ENCODE measurements at regions not wholly inside any gene's neighbourhood (a gene's known extent, or its start where the extent isn't known, plus 50 kb on each side); places are given as distances from the start of the nearest gene placed in this dataset.

DNA sequence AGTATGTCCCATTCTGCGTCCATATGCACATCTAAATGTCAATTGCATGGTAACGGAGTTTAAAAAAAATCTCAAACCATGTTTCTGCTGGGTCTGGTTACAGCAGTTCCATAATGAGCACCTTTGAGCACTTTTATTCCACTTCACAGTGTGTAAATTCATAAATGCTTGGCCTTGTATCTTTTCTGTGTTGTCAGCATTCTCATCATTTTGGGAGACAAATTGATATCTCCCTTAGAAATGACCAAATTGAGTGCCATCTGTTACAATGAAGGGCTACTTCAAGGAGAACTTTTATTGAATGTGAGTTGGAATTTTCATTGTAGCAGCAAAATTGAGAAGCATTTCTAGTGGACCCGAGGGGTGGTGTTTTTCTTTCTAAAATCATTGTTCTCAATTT, 432.9 kb upstream of the PCDH9 start:
- CTCF ChIA-PET: no interaction called here
- no peak overlapping the region for H3K27ac Mint-ChIP-seq
- no peak for DNase-seq

DNA sequence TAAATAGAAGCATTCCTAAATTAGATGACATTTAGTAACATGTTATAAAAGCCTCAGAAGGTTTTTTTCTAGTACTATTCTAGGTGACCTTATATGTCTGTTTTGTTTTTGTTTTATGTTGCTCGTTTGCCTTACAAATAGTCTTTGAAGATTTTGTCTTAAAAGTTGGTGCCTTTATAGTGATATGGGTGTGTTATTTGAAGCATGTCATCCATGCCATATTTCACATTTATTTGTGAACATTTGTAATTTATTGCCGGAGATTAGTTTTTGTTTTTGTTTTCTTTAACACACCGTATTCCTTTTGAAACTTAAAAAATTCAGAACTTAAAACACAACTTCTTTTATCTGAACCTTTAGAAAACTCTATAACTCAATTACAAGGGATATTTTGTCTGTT, 422.8 kb upstream of the PCDH9 start:
- POLR2A ChIA-PET: no interaction called here
- no peaks in the 10 kb centered on the region for H3K36me3 Mint-ChIP-seq (ENCODE audit: low read depth)
- DNase-seq (no peak), ATAC-seq (no peak)
- H3K4me3 Mint-ChIP-seq: no peak overlapping the region
- no peaks in the 10 kb centered on the region for H3K27me3 Mint-ChIP-seq
- CTCF ChIA-PET: no interaction called here
- intact Hi-C loops (cut with DNase I, micrococcal nuclease): no loop called here
- peaks cover 17% of the 10 kb centered on the region for H3K9me3 Mint-ChIP-seq (ENCODE audit: low read depth)
- H3K27ac Mint-ChIP-seq: no peak overlapping the region
- no peaks in the 10 kb centered on the region for H3K4me1 Mint-ChIP-seq

More for the DNA sequence above, 432.9 kb upstream of the PCDH9 start:
- H3K4me3 Mint-ChIP-seq: no peak overlapping the region
- no peaks in the 10 kb centered on the region for H3K36me3 Mint-ChIP-seq (ENCODE audit: low read depth)
- ATAC-seq: no peak
- intact Hi-C loops (cut with DNase I, micrococcal nuclease): no loop called here
- no peaks in the 10 kb centered on the region for H3K4me1 Mint-ChIP-seq
- POLR2A ChIA-PET: no interaction called here
- H3K9me3 Mint-ChIP-seq (ENCODE audit: low read depth): peaks cover 3% of the 10 kb centered on the region
- H3K27me3 Mint-ChIP-seq: no peaks in the 10 kb centered on the region

DNA sequence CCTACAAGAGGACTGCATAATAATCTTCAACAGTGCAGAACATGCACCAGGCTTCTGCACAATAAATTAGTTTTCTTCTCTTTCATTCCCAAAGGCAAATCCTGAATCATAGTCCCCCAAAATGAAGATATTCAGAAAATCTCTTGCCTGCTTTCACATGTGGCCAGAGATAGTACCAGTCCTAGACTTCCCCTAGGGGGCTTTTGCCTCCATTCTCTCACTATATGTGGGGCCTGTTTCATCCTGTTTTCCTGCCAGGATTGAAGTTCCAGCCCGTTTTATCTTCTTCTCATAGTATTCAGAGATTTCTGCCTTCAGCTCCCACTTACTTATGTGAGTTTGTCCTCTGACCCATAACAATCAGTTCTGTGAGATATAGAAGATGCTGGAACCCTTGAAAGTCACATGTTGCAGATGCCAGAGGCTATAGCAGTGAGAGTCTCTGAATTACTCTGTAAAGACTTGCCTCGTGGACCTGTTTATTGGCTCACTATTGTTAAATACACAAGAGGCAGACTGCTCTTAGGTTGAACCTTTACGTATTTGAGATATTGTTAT, 421.9 kb upstream of the PCDH9 start:
- CTCF ChIA-PET: no interaction called here
- Mint-ChIP-seq H3K9me3 (ENCODE audit: low read depth) (peaks cover 13% of the 10 kb centered on the region), H3K4me3 (no peak overlapping the region), H3K4me1 (no peaks in the 10 kb centered on the region), H3K27ac (no peak overlapping the region), H3K27me3 (no peaks in the 10 kb centered on the region), H3K36me3 (ENCODE audit: low read depth) (no peaks in the 10 kb centered on the region)
- ATAC-seq (no peak), DNase-seq (no peak)
- POLR2A ChIA-PET: no interaction called here
- intact Hi-C loops (cut with DNase I, micrococcal nuclease): no loop called here

DNA sequence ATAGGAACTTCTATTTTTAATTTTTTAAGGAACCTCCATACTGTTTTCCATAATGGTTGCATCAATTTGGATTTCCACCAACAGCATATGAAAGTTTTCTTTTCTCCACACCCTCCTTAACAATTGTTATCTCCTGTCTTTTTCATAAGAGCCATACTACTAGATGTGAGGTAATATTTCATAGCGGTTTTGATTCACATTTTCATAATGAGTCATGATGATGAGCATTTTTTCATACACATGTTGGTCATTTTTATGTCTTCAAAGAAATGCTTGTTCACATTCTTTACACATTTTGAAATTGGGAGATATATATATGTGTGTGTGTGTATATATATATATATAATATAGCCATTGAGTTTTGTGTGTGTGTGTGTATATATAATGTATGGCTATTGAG, 420.3 kb upstream of the PCDH9 start:
- H3K27ac Mint-ChIP-seq: no peak overlapping the region
- H3K36me3 Mint-ChIP-seq (ENCODE audit: low read depth): no peaks in the 10 kb centered on the region
- ChIA-PET POLR2A (no interaction called here), CTCF (no interaction called here)
- no peak for ATAC-seq
- no peaks in the 10 kb centered on the region for H3K4me1 Mint-ChIP-seq
- intact Hi-C loops (cut with DNase I, micrococcal nuclease): no loop called here
- no peak for DNase-seq
- peaks cover 18% of the 10 kb centered on the region for H3K9me3 Mint-ChIP-seq (ENCODE audit: low read depth)
- H3K27me3 Mint-ChIP-seq: no peaks in the 10 kb centered on the region
- no peak overlapping the region for H3K4me3 Mint-ChIP-seq

DNA sequence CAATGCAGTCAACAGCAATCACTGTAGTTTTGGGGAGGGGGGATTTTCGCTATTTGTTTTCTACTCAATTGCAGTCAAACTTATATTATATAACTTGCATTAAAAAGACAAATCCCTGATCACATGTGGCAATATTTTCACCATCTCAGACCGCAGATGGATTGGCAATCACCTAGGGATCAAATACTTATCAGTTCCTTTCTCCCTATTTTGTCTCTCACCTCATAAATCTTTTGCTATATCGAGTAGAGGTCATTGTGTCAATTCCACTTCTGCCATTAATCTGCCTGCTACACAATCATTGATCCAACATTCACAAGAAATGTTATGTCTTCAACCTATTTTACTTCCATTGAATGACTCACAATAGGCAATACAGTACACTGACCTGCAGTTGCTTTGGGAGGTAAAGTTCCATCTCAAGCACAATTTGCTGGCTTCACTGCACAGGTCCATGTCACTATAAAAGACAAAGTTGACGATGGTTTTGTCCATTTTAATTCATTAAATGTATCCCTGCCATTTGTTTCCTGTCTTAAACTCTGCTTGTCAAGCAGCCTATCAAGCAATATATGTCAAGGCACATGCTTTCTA, 415.8 kb upstream of the PCDH9 start:
- H3K36me3 Mint-ChIP-seq (ENCODE audit: low read depth): no peaks in the 10 kb centered on the region
- DNase-seq: no peak
- H3K4me3 Mint-ChIP-seq: no peak overlapping the region
- ATAC-seq: no peak
- H3K4me1 Mint-ChIP-seq: no peaks in the 10 kb centered on the region
- no peak overlapping the region for H3K27ac Mint-ChIP-seq
- ChIA-PET CTCF (no interaction called here), POLR2A (no interaction called here)
- H3K27me3 Mint-ChIP-seq: no peaks in the 10 kb centered on the region
- peaks cover 15% of the 10 kb centered on the region for H3K9me3 Mint-ChIP-seq (ENCODE audit: low read depth)
- intact Hi-C loops (cut with DNase I, micrococcal nuclease): no loop called here

DNA sequence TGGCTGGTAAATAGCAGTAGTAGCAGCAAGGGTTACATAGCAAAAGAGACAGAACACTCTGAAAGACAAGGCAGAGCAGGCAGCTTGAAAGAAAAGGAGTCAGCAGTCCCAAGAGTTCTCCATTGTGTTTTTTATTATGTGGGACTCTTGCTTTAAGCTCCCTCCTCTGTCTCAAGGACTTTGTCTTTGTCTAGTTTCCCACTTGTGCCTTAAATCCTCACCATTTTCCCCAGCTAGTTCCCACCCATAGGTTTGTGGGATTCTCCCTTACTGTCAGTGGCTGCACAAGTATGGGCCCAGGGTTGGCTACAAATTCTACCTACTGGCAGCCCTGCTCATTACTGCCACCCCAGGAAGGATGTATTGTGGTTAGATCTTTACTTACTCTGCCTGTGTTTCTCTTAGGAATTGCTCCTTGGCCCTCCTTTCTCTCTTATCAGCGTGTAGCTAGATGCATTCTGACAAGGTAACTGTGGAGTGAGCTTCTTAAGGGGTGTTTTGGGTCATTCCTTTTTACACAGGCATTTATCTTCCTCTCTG, 413.4 kb upstream of the PCDH9 start:
- CTCF ChIA-PET: interaction anchor here (0.5 kb wide), 1 partner anchor 322 kb away, joined by 5 read pairs; no protein-coding TSS in a partner anchor
- peaks cover 25% of the 10 kb centered on the region for H3K9me3 Mint-ChIP-seq (ENCODE audit: low read depth)
- H3K4me3 Mint-ChIP-seq: no peak overlapping the region
- H3K27me3 Mint-ChIP-seq: no peaks in the 10 kb centered on the region
- POLR2A ChIA-PET: no interaction called here
- H3K36me3 Mint-ChIP-seq (ENCODE audit: low read depth): no peaks in the 10 kb centered on the region
- H3K4me1 Mint-ChIP-seq: no peaks in the 10 kb centered on the region
- ATAC-seq (no peak), DNase-seq (no peak)
- intact Hi-C loops (cut with DNase I, micrococcal nuclease): no loop called here
- no peak overlapping the region for H3K27ac Mint-ChIP-seq

DNA sequence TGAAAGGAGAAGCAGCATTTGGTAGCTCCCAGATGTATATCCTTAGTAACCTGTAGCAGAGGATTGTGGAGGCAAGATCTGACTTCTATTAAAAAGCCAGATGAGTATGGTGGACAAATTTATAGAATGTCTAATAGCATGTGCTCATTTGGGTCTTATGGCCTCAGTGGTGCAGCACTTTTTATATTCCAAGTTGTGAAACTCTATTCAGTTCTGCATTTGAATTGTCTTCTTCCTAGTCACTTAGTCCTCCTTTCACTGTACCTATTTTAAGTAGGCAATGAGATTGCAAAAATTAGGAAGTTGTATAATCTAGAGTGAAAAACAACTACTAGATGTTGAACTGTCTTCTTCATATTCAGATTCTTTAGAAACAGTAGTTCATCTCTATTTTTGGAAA, 412.5 kb upstream of the PCDH9 start:
- ChIA-PET CTCF (no interaction called here), POLR2A (no interaction called here)
- Mint-ChIP-seq H3K36me3 (ENCODE audit: low read depth) (no peaks in the 10 kb centered on the region), H3K27ac (no peak overlapping the region), H3K4me1 (no peaks in the 10 kb centered on the region), H3K9me3 (ENCODE audit: low read depth) (peaks cover 26% of the 10 kb centered on the region), H3K27me3 (no peaks in the 10 kb centered on the region), H3K4me3 (no peak overlapping the region)
- no peak for DNase-seq
- no peak for ATAC-seq
- intact Hi-C loops (cut with DNase I, micrococcal nuclease): no loop called here

DNA sequence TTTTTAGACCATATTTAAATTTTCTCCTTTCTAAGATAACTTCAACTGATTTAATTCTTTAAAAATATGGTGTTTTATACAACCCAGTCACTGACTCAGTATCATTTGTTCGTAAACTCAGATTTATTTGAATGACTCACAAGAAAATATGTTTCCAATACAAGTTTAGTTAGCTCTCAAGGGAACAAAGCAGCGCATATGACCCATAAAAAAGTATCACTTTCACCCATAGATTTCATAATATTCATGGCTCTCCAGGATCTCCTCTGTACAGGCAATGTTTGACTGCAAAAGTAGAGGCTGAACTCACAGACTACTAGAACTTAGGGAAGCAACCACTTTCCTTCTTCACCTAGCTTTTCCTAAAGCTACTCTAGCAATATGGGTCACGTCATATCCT, 405.6 kb upstream of the PCDH9 start:
- H3K4me3 Mint-ChIP-seq: no peak overlapping the region
- no peak for DNase-seq
- H3K27ac Mint-ChIP-seq: no peak overlapping the region
- POLR2A ChIA-PET: no interaction called here
- no peaks in the 10 kb centered on the region for H3K27me3 Mint-ChIP-seq
- peaks cover 22% of the 10 kb centered on the region for H3K9me3 Mint-ChIP-seq (ENCODE audit: low read depth)
- CTCF ChIA-PET: no interaction called here
- no peaks in the 10 kb centered on the region for H3K4me1 Mint-ChIP-seq
- intact Hi-C loops (cut with DNase I, micrococcal nuclease): no loop called here
- H3K36me3 Mint-ChIP-seq (ENCODE audit: low read depth): no peaks in the 10 kb centered on the region
- ATAC-seq: no peak

DNA sequence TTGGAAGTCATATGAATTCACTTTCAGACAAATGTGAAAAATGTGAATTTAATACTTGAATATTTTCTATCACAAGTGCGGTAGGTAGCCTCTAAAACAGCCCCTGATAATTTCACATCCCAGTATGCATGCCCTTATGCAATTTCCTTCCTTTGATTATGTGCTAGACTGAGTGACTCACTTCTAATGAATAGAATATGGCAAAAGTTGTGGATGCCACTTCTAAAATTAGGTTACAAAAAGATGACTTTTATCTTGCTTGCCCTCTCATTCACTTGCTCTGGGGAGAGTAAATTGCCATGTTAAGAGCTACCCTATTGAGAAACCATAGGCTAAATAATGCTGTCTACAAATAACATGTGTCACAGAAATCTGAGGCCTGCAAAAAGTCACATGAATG, 402.5 kb upstream of the PCDH9 start:
- H3K27ac Mint-ChIP-seq: no peak overlapping the region
- intact Hi-C loops (cut with DNase I, micrococcal nuclease): no loop called here
- DNase-seq (no peak), ATAC-seq (no peak)
- ChIA-PET POLR2A (no interaction called here), CTCF (no interaction called here)
- peaks cover 13% of the 10 kb centered on the region for H3K9me3 Mint-ChIP-seq (ENCODE audit: low read depth)
- no peaks in the 10 kb centered on the region for H3K36me3 Mint-ChIP-seq (ENCODE audit: low read depth)
- H3K27me3 Mint-ChIP-seq: no peaks in the 10 kb centered on the region
- no peaks in the 10 kb centered on the region for H3K4me1 Mint-ChIP-seq
- H3K4me3 Mint-ChIP-seq: no peak overlapping the region

DNA sequence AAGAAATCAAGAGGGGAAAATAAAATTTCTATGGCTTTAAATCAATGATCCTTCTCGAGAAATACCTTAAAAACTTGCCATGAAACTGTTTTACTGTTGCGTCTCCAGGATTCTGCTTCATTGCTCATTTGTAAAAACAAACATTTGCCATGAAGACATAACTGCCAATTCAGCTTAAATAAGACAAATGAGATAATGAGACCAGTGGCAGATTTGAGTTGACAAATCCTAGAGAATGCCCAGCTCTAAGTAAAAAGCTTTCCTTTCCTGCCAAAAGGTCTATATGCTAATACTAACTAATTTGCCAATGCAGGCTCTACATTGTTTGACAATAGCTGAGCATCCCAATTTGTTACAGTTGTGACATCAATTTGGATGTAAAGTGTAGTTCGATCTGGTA, 400.5 kb upstream of the PCDH9 start:
- POLR2A ChIA-PET: no interaction called here
- no peak overlapping the region for H3K27ac Mint-ChIP-seq

DNA sequence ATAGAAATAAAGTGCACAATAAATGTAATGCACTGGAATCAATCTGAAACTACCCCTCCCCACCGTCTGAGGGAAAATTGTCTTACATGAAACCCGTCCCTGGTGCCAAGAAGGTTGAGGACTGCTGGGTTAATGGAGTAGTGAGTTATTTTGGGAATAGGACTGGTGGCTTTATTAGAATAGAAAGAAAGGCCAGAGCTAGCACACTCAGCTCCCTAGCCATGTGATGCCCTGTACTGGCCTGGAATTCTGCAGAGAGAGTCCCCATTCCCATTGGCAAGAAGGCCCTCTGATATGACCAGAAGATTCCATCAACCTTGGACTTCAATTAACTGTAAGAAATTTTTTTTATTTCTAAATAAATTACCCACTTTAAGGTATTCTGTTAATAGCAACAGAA, 393.5 kb upstream of the PCDH9 start:
- Mint-ChIP-seq H3K27ac (no peak overlapping the region), H3K4me1 (no peaks in the 10 kb centered on the region), H3K4me3 (no peak overlapping the region), H3K9me3 (ENCODE audit: low read depth) (peaks cover 10% of the 10 kb centered on the region), H3K36me3 (ENCODE audit: low read depth) (no peaks in the 10 kb centered on the region), H3K27me3 (no peaks in the 10 kb centered on the region)
- intact Hi-C loops (cut with DNase I, micrococcal nuclease): no loop called here
- DNase-seq (no peak), ATAC-seq (no peak)
- ChIA-PET CTCF (no interaction called here), POLR2A (no interaction called here)

More for the DNA sequence above, 400.5 kb upstream of the PCDH9 start:
- CTCF ChIA-PET: no interaction called here
- DNase-seq: no peak
- Mint-ChIP-seq H3K36me3 (ENCODE audit: low read depth) (no peaks in the 10 kb centered on the region), H3K4me1 (no peaks in the 10 kb centered on the region), H3K9me3 (ENCODE audit: low read depth) (peaks cover 12% of the 10 kb centered on the region), H3K27me3 (no peaks in the 10 kb centered on the region), H3K4me3 (no peak overlapping the region)
- intact Hi-C loops (cut with DNase I, micrococcal nuclease): no loop called here
- ATAC-seq: no peak

DNA sequence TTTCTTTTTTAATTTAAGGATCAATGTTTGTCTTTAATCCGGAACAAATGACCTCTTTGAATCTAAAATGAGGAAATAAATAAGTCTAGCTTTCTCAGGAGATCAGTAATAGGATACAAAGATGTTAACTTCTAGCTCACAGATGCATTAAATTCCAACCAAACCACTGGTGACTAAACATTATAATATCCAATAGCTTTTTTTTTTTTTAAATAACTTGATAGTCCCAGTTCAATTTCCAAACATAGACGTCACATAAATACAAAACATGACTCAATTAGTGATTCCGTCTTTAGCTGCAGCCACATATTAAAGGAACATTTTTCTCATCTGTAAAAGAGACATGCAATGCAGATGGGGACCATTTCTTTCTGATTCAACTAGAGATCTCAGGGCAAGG, 390.5 kb upstream of the PCDH9 start:
- H3K36me3 Mint-ChIP-seq (ENCODE audit: low read depth): no peaks in the 10 kb centered on the region
- H3K4me1 Mint-ChIP-seq: no peaks in the 10 kb centered on the region
- H3K27me3 Mint-ChIP-seq: no peaks in the 10 kb centered on the region
- DNase-seq: no peak
- H3K27ac Mint-ChIP-seq: no peak overlapping the region
- H3K9me3 Mint-ChIP-seq (ENCODE audit: low read depth): peaks cover 7% of the 10 kb centered on the region
- H3K4me3 Mint-ChIP-seq: no peak overlapping the region
- no peak for ATAC-seq
- ChIA-PET CTCF (no interaction called here), POLR2A (no interaction called here)
- intact Hi-C loops (cut with DNase I, micrococcal nuclease): no loop called here

DNA sequence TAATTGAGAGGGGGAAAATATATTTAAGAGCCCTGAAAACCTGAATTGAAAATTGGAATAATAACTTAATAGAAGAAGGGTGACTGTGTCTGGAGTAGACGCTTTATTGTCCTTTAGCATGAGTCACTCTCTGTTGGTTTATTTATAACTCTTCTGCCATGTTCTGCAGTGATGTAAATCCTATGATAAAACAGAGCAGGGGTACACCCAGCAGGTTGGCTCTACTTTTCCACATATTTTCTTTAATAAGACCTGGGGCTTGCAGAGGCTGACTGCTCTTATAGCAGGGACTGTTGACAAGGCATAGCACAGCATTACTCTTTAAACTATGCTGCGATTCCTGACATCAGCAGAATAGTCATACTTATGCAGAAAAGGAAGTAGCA, 389.9 kb upstream of the PCDH9 start:
- intact Hi-C loops (cut with DNase I, micrococcal nuclease): no loop called here

More for the DNA sequence above, 389.9 kb upstream of the PCDH9 start:
- no peak overlapping the region for H3K4me3 Mint-ChIP-seq
- CTCF ChIA-PET: no interaction called here
- H3K9me3 Mint-ChIP-seq (ENCODE audit: low read depth): peaks cover 8% of the 10 kb centered on the region
- POLR2A ChIA-PET: no interaction called here
- ATAC-seq (no peak), DNase-seq (no peak)
- no peak overlapping the region for H3K27ac Mint-ChIP-seq
- no peaks in the 10 kb centered on the region for H3K4me1 Mint-ChIP-seq
- H3K36me3 Mint-ChIP-seq (ENCODE audit: low read depth): no peaks in the 10 kb centered on the region
- no peaks in the 10 kb centered on the region for H3K27me3 Mint-ChIP-seq

Measured in activated CD4-positive, alpha-beta T cell treated with anti-CD3 and anti-CD28 coated beads for 36 hours (primary cell).